Activated T-cell treated with anti-CD3 and anti-CD28 coated beads, Interleukin-2, amount 50 U/mL, for 4 hours (primary cell): ENCODE measurements at regions not wholly inside any gene's neighbourhood (a gene's known extent, or its start where the extent isn't known, plus 50 kb on each side); places are given as distances from the start of the nearest gene placed in this dataset.
"Not testable (repeated sequence)": the region's sequence is repeated elsewhere in the genome, so short reads cannot be mapped to it uniquely, and the experiment has no call there.

ENCODE experiments used
- ATAC-seq, 2 donors: fragments of 200-7000 bp; cut with Tn5 transposase; one replicate each; pipeline ENCODE4 v1.10.0; 2021
- DNase-seq: peaks from one replicate; pipeline ENCODE4 v3.0.0-alpha.2; 2020
- H3K27me3 Mint-ChIP-seq: one replicate; pipeline ENCODE4 v1.8.0; 2021; ENCODE audit warnings: low read depth, mixed read lengths
- H3K36me3 Mint-ChIP-seq: one replicate; pipeline ENCODE4 v1.8.0; 2022; ENCODE audit warnings: mixed read lengths; ENCODE audit not compliant: insufficient read depth
- H3K4me1 Mint-ChIP-seq: one replicate; pipeline ENCODE4 v1.8.0; 2021; ENCODE audit warnings: low read depth, mixed read lengths
- H3K4me3 Mint-ChIP-seq: one replicate; pipeline ENCODE4 v1.8.0; 2021; ENCODE audit warnings: mild to moderate bottlenecking, moderate library complexity, mixed read lengths
- H3K9me3 Mint-ChIP-seq: one replicate; pipeline ENCODE4 v1.8.0; 2021; ENCODE audit warnings: mixed read lengths

DNA sequence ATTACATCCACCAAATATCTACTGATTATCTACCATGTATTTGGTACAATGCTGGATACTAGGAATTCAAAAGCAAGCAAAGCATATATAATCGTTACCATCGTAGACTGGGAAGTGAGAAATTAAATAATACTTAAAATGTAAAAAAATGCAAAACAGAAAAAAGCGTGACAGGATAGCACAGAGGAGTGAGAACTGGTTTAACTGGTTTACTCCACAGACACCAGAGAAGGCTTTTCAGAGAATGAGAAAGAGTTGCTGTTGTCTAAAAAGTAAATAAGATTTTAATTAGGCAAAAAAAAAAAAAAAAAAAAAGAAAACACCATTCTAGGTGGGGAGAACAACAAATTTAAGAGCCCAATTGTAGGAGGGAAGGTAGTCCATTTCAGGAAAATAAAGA, 657.9 kb upstream of the ST8SIA4 start:
- no peaks in the 10 kb centered on the region for H3K27me3 Mint-ChIP-seq
- no peaks in the 10 kb centered on the region for H3K4me1 Mint-ChIP-seq
- DNase-seq: no peak
- H3K9me3 Mint-ChIP-seq: peaks cover 4% of the 10 kb centered on the region
- H3K4me3 Mint-ChIP-seq: no peak overlapping the region
- no peak for ATAC-seq
- H3K36me3 Mint-ChIP-seq: no peaks in the 10 kb centered on the region

GRCh38 chr5:101543780-101544179, 640.7 kb upstream of the ST8SIA4 start:
- ATAC-seq: no peak
- Mint-ChIP-seq H3K4me3 (no peak overlapping the region), H3K27me3 (no peaks in the 10 kb centered on the region), H3K36me3 (no peaks in the 10 kb centered on the region), H3K9me3 (peaks cover 6% of the 10 kb centered on the region), H3K4me1 (no peaks in the 10 kb centered on the region)
- DNase-seq: no peak

GRCh38 chr5:101539315-101539714, 636.2 kb upstream of the ST8SIA4 start:
- ATAC-seq: no peak
- Mint-ChIP-seq H3K36me3 (no peaks in the 10 kb centered on the region), H3K27me3 (no peaks in the 10 kb centered on the region), H3K9me3 (peaks cover 8% of the 10 kb centered on the region), H3K4me3 (no peak overlapping the region), H3K4me1 (no peaks in the 10 kb centered on the region)
- DNase-seq: no peak

- no peak for DNase-seq
- no peaks in the 10 kb centered on the region for H3K4me1 Mint-ChIP-seq
- no peak overlapping the region for H3K4me3 Mint-ChIP-seq
- H3K27me3 Mint-ChIP-seq: no peaks in the 10 kb centered on the region
- H3K9me3 Mint-ChIP-seq: peaks cover 5% of the 10 kb centered on the region
- no peaks in the 10 kb centered on the region for H3K36me3 Mint-ChIP-seq
- ATAC-seq: no peak
Observed at GRCh38 chr5:101535626-101536025, 632.5 kb upstream of the ST8SIA4 start.

GRCh38 chr5:101534491-101535110, 631.5 kb upstream of the ST8SIA4 start:
- no peak overlapping the region for H3K4me3 Mint-ChIP-seq
- H3K4me1 Mint-ChIP-seq: no peaks in the 10 kb centered on the region
- no peaks in the 10 kb centered on the region for H3K27me3 Mint-ChIP-seq
- no peak for DNase-seq
- no peak for ATAC-seq
- no peaks in the 10 kb centered on the region for H3K36me3 Mint-ChIP-seq
- H3K9me3 Mint-ChIP-seq: peaks cover 5% of the 10 kb centered on the region

- ATAC-seq (no peak), DNase-seq (no peak)
- Mint-ChIP-seq H3K4me1 (no peaks in the 10 kb centered on the region), H3K4me3 (no peak overlapping the region), H3K9me3 (peaks cover 10% of the 10 kb centered on the region), H3K36me3 (no peaks in the 10 kb centered on the region), H3K27me3 (no peaks in the 10 kb centered on the region)
Observed at GRCh38 chr5:101532430-101532829, 629.3 kb upstream of the ST8SIA4 start.

DNA sequence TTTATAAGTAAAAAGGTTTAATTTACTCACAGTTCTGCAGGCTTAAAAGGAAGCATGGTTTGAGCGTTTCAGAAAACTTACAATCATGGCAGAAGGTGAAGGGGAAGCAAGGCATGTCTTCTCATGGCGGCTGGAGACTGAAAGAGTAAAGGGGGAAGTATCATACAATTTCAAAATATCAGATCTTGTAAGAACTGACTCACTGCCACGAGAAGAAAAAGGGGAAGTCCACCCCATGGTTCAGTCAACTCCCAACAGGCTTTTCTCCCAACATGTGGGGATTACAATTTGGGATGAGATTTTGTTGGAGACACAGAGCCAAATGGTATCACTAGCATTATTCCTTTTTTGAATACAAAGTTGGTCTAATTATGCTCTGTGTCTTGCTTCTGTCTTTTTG, 627.9 kb upstream of the ST8SIA4 start:
- Mint-ChIP-seq H3K36me3 (no peaks in the 10 kb centered on the region), H3K9me3 (peaks cover 15% of the 10 kb centered on the region), H3K4me3 (no peak overlapping the region), H3K27me3 (no peaks in the 10 kb centered on the region), H3K4me1 (no peaks in the 10 kb centered on the region)
- DNase-seq (no peak), ATAC-seq (no peak)

GRCh38 chr5:101529094-101529493, 626.0 kb upstream of the ST8SIA4 start:
- not testable (repeated sequence) for DNase-seq, H3K27me3 Mint-ChIP-seq, ATAC-seq, H3K4me1 Mint-ChIP-seq, H3K36me3 Mint-ChIP-seq, H3K4me3 Mint-ChIP-seq
- H3K9me3 Mint-ChIP-seq: peaks cover 16% of the 10 kb centered on the region

DNA sequence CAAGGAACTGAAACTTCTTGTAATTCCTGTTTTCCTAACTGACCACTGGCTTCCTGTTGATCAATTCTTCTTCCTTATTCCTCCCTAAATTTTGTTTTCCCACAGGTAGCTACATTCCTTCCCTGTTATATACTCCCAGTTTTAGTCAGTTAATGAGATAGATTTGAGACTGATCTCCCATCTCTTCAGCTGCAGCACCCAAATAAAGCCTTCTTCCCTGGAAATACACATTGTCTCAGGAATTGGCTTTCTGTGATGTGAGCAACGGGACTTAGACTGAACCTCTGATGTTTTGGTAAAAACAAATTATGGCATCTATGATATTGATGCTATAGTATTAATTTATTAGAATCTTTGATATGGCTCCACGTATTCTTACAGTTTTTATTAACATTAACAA, 617.3 kb upstream of the ST8SIA4 start:
- H3K4me3 Mint-ChIP-seq: no peak overlapping the region
- DNase-seq (no peak), ATAC-seq (no peak)
- H3K9me3 Mint-ChIP-seq: peaks cover 7% of the 10 kb centered on the region
- no peaks in the 10 kb centered on the region for H3K4me1 Mint-ChIP-seq
- no peaks in the 10 kb centered on the region for H3K36me3 Mint-ChIP-seq
- no peaks in the 10 kb centered on the region for H3K27me3 Mint-ChIP-seq

DNA sequence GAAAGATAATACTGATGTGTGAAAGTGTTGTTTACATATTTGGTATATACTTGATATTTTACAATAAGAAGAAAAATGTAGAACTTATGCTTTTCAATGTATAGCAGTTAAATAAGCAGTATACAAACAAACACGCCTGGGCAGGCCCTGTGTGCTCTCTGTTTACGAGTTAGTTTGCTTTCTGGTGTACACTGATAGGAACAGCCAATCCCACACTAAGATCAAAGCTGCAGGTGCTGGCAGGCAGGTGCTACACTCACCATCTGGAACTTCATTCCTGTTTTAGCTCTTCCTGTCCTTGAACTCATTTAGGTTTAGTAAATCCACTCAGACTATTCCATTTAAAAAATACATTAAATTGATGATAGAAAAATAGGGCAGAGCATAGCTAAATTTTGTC, 614.7 kb upstream of the ST8SIA4 start:
- Mint-ChIP-seq H3K27me3 (no peaks in the 10 kb centered on the region), H3K4me1 (no peaks in the 10 kb centered on the region), H3K9me3 (peaks cover 21% of the 10 kb centered on the region), H3K36me3 (no peaks in the 10 kb centered on the region), H3K4me3 (no peak overlapping the region)
- no peak for ATAC-seq
- no peak for DNase-seq

GRCh38 chr5:101515721-101516120, 612.6 kb upstream of the ST8SIA4 start:
- no peak for DNase-seq
- H3K9me3 Mint-ChIP-seq: peaks cover 20% of the 10 kb centered on the region
- no peaks in the 10 kb centered on the region for H3K36me3 Mint-ChIP-seq
- no peak for ATAC-seq
- no peak overlapping the region for H3K4me3 Mint-ChIP-seq
- H3K27me3 Mint-ChIP-seq: no peaks in the 10 kb centered on the region
- no peaks in the 10 kb centered on the region for H3K4me1 Mint-ChIP-seq

DNA sequence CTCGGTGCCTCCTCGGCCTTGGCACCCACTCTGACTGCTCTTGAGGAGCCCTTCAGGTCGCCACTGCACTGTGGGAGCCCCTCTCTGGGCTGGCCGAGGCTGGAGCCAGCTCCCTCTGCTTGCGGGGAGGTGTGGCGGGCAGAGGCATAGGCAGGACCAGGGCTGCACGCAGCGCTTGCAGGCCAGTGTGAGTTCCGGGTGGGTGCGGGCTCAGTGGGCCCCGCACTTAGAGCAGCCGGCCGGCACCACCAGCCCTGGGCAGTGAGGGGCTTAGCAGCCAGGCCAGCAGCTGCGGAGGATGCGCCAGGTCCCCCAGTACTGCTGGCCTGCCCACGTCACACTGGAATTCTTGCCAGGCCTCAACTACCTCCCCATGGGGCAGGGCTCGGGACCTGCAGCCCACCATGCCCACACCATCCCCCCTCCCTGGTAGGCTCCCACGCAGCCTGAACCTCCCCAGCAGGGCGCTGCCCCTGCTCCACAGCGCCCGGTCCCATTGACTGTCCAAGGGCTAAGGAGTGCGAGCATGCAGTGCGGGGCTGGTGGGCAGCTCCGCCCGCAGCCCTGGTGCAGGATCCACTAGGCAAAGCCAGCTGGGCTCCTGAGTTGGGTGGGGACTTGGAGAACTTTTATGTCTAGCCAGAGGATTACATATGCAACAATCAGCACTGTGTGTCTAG, 602.9 kb upstream of the ST8SIA4 start:
- Mint-ChIP-seq H3K9me3 (peaks cover 13% of the 10 kb centered on the region), H3K36me3 (no peaks in the 10 kb centered on the region), H3K4me3 (no peak overlapping the region), H3K27me3 (no peaks in the 10 kb centered on the region), H3K4me1 (no peaks in the 10 kb centered on the region)
- no peak for DNase-seq
- no peak for ATAC-seq

DNA sequence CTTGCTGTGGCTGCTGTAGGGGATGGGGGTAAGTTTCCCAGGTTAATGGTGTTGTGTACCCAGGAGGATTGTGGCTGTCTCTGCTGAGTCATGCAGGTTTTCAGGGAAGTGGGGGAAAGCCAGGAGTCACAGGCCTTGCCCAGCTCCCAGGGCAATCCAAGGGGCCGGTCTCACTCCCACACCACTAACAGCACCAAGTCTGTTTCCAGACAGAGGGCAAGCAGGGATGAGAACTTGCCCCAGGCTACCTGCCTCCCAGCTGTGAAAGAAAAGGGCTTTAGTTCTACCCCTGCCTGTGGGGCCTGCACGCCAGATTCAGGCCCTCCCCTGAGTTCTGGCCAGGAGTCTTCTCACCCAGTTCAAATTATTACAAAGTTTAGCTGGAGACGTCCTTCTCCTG, 579.8 kb upstream of the ST8SIA4 start:
- Mint-ChIP-seq H3K27me3 (no peaks in the 10 kb centered on the region), H3K4me1 (no peaks in the 10 kb centered on the region), H3K9me3 (no peaks in the 10 kb centered on the region), H3K36me3 (no peaks in the 10 kb centered on the region), H3K4me3 (no peak overlapping the region)
- ATAC-seq (no peak), DNase-seq (no peak)

DNA sequence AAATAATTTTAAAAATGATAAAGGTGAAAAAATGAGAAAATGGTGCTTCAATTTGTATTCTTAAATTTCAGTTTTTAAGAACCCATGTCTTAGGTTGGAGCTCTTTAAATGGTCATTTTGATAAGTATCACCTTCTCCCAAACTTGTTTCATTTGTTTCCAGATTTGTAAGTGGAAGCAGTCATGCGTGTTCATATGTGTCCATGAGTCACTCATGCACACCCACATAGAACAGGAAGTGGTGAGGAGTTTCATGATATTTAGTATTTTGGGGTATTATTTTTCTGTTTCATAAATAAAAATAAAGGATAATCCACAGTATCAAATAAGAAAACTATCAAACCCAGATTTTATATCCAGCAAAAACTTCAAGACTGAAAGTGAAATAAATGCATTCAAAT, 570.4 kb upstream of the ST8SIA4 start:
- H3K36me3 Mint-ChIP-seq: no peaks in the 10 kb centered on the region

GRCh38 chr5:101461455-101461854, 558.4 kb upstream of the ST8SIA4 start:
- no peaks in the 10 kb centered on the region for H3K4me1 Mint-ChIP-seq
- H3K4me3 Mint-ChIP-seq: no peak overlapping the region
- ATAC-seq (no peak), DNase-seq (no peak)
- no peaks in the 10 kb centered on the region for H3K9me3 Mint-ChIP-seq
- H3K27me3 Mint-ChIP-seq: no peaks in the 10 kb centered on the region
- no peaks in the 10 kb centered on the region for H3K36me3 Mint-ChIP-seq

More for the DNA sequence above, 570.4 kb upstream of the ST8SIA4 start:
- DNase-seq (no peak), ATAC-seq (no peak)
- Mint-ChIP-seq H3K4me1 (no peaks in the 10 kb centered on the region), H3K4me3 (no peak overlapping the region), H3K27me3 (no peaks in the 10 kb centered on the region), H3K9me3 (no peaks in the 10 kb centered on the region)
